Heart right ventricle (tissue), 16 donors: ENCODE measurements at regions not wholly inside any gene's neighbourhood (a gene's known extent, or its start where the extent isn't known, plus 50 kb on each side); places are given as distances from the start of the nearest gene placed in this dataset.

Experiments used
- ATAC-seq, 8 donors: fragments of 200-7000 bp; cut with Tn5 transposase; one replicate each; pipeline ENCODE4 v1.9.1; 2020; ENCODE audit warnings: mild to moderate bottlenecking in 8 of 8, moderate library complexity in 8 of 8, moderate number of reproducible peaks in 1 of 8
- DNase-seq, 2 donors: peaks; one replicate each; pipeline ENCODE4 v3.0.0-alpha.2; 2020
- H3K27ac ChIP-seq, 10 donors: fragments of 200-600 bp; sonication (generic) in 2 of 10; one replicate each; pipeline versions ENCODE4 v1.5.0 to v1.8.0; 2020 to 2022; ENCODE audit warnings: mild to moderate bottlenecking in 3 of 10
- H3K27me3 ChIP-seq, 7 donors: fragments of 200-600 bp; one replicate each; pipeline ENCODE4 v1.8.0; 2021 to 2022; ENCODE audit warnings: mild to moderate bottlenecking in 2 of 7
- H3K36me3 ChIP-seq, 9 donors: fragments of 200-600 bp; sonication (generic) in 1 of 9; one replicate each; pipeline versions ENCODE4 v1.5.0 to v1.8.0; 2020 to 2022; ENCODE audit warnings: mild to moderate bottlenecking in 2 of 9
- H3K4me1 ChIP-seq, 9 donors: fragments of 200-600 bp; sonication (generic) in 1 of 9; one replicate each; pipeline versions ENCODE4 v1.5.0 to v1.8.0; 2020 to 2022; ENCODE audit warnings: mild to moderate bottlenecking in 4 of 9
- H3K4me3 ChIP-seq, 10 donors: fragments of 200-600 bp; sonication (generic) in 2 of 10; one replicate each; pipeline versions ENCODE4 v1.5.0 to v1.8.0; 2020 to 2022; ENCODE audit warnings: mild to moderate bottlenecking in 7 of 10, moderate library complexity in 2 of 10
- H3K9me3 ChIP-seq, 11 donors: fragments of 200-600 bp in 10 of 11; sonication (generic) in 2 of 11; one replicate each; pipeline versions ENCODE4 v1.5.0 to v1.8.0; 2013 to 2022; ENCODE audit warnings: mild to moderate bottlenecking in 2 of 11, control low read depth in 1 of 11, moderate library complexity in 1 of 11
- WGBS, 2 donors: extraction: QIAGEN DNeasy Blood & Tissue Kit; methylation state at CpG; one replicate each; pipeline ENCODE4 v1.1.7; 2013; ENCODE audit warnings: inconsistent platforms in 1 of 2; 5-methylcytosine and 5-hydroxymethylcytosine counted together
- intact Hi-C, 10 donors: fragments of 100-400 bp; cut with DNase I; formaldehyde crosslinking; loops; one replicate each; pipeline versions ENCODE4 v1.11.1 to v1.14.2; 2022
- TF ChIP-seq, protein P1 (sequence below), 9 donors: fragments of 200-600 bp; sonication (generic) in 2 of 9; IDR thresholded peaks; one replicate each; pipeline versions ENCODE4 v1.5.0 to v1.8.0; 2021 to 2022; ENCODE audit warnings: antibody characterized with exemption in 9 of 9, mild to moderate bottlenecking in 5 of 9, moderate library complexity in 1 of 9
- donor health status: Arrhythmogenic right ventricular cardiomyopathy.
- donor health status: ischemic (EF 13 %, LVEDD 7.1; RV severe dilation, severe dysfunction).
- donor health status: healthy with polysubstance abuse.
- donor health status: DM: no; HTN: yes; CAD: no.
- donor health status: DM: no; HTN: no; CAD: no.
- donor health status: ischemic (EF 25% LVEDD 6.9; RV normal size, moderate dysfunction).
- donor health status: ischemic (EF 25% LVEDD 5.7; RV mildly dilated, moderate dysfunction).
- donor health status: healthy.
- donor health status: DM: yes; HTN: yes; CAD: no.
- donor health status: Ischemic cardiomyopathy.
- donor health status: ischemic (EF 35%, LVEDD 5.7; RV mildly dilated, moderate dysfunction).
- donor health status: nonischemic (EF 11% LVEDD 7.7; RV severe dilation, severe dysfunction).
- donor health status: DM: yes; HTN: yes; CAD: no.
- donor health status: PGD.
- donor health status: ischemic (EF 29% LVEDD 5.4; RV normal size, mild dysfunction).
- donor health status: nonischemic (EF 23%, LVEDD 6.1; RV moderate dilation, normal function).

DNA sequence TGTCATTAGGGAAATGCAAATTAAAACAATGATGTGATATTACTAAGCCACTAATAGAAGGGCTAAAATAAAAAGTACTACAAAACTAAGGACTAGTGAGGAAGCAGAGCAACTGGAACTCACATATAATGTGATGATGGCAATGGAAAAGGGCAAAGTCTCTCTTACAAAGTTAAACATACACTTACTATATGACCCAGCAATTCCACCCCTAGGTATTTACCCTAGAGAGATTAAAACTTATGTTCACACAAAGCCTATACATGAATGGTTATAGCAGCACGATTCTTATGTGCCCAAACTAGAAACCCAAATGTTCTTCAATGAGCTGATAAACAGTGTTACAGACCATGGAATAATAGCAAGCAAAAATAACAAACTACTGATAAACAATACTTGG, 643.7 kb downstream of the TLE1 start:
- no peak overlapping the region for H3K27ac ChIP-seq
- no peaks in the 10 kb centered on the region for H3K9me3 ChIP-seq
- TF ChIP-seq, protein P1, sequence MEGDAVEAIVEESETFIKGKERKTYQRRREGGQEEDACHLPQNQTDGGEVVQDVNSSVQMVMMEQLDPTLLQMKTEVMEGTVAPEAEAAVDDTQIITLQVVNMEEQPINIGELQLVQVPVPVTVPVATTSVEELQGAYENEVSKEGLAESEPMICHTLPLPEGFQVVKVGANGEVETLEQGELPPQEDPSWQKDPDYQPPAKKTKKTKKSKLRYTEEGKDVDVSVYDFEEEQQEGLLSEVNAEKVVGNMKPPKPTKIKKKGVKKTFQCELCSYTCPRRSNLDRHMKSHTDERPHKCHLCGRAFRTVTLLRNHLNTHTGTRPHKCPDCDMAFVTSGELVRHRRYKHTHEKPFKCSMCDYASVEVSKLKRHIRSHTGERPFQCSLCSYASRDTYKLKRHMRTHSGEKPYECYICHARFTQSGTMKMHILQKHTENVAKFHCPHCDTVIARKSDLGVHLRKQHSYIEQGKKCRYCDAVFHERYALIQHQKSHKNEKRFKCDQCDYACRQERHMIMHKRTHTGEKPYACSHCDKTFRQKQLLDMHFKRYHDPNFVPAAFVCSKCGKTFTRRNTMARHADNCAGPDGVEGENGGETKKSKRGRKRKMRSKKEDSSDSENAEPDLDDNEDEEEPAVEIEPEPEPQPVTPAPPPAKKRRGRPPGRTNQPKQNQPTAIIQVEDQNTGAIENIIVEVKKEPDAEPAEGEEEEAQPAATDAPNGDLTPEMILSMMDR (IDR thresholded peaks at IDR 0.05): no peak
- 75 to 84% methylated on average over 1 of the region's 1 CpG for WGBS, 2 donors
- DNase-seq (no peak), ATAC-seq (no peak)
- intact Hi-C loops: no loop called here
- H3K4me1 ChIP-seq: no peaks in the 10 kb centered on the region
- no peaks in the 10 kb centered on the region for H3K36me3 ChIP-seq
- H3K4me3 ChIP-seq: no peak overlapping the region
- H3K27me3 ChIP-seq: no peaks in the 10 kb centered on the region

DNA sequence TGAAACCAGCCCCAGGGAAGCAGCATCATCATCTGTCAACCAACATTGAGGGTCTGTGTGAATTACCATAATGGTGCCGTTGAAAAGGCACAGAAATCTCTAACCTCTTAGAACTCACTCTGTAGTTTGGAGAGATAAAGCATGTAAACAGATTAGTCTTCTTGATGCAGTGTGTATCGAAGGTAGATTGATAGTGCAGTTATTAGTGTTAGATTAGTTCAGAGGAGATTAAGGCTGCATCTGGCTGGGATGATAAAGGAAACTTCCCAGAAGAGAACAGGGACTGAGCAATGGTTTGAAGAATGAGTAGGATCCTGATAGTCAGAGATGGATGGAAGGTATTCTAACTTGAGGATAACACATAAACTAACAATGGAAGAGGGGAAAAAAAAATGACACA, 651.5 kb downstream of the TLE1 start:
- ATAC-seq (no peak), DNase-seq (no peak)
- intact Hi-C loops: no loop called here
- Histone ChIP-seq H3K36me3 (no peaks in the 10 kb centered on the region), H3K9me3 (no peaks in the 10 kb centered on the region), H3K4me3 (no peak overlapping the region), H3K27ac (no peak overlapping the region), H3K27me3 (no peaks in the 10 kb centered on the region), H3K4me1 (peaks cover 0 to 1% (median 0%) of the 10 kb centered on the region in 9 donors)
- 37% methylated on average over 2 of the region's 2 CpGs for WGBS, 2 donors
- TF ChIP-seq, protein P1 (IDR thresholded peaks at IDR 0.05): no peak

DNA sequence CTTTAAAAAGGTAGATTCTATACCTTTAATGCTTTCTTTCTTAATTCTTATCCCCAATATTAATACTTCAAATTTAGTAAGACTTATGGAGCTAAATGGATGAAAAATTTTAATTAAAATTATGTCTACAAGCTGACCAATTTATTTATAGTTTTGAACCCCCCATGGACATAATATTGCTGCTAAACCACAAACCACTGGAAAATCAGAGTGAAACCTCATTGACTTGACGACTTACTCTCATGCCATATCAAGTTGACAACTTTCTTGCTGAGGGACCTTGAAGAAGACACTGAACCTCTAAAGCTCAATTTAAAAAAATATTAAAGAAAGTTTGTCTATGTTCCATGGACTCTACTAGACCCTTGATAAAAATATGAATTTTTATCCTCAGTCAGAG, 653.7 kb downstream of the TLE1 start:
- TF ChIP-seq, protein P1 (IDR thresholded peaks at IDR 0.05): no peak
- no peak overlapping the region for H3K27ac ChIP-seq
- H3K4me3 ChIP-seq: no peak overlapping the region
- intact Hi-C loops: no loop called here
- ATAC-seq (no peak), DNase-seq (no peak)
- H3K36me3 ChIP-seq: no peaks in the 10 kb centered on the region
- peaks cover 0 to 14% (median 0%) of the 10 kb centered on the region in 9 donors for H3K4me1 ChIP-seq
- H3K9me3 ChIP-seq: no peaks in the 10 kb centered on the region
- 90 to 95% methylated on average over 1 of the region's 1 CpG for WGBS, 2 donors
- no peaks in the 10 kb centered on the region for H3K27me3 ChIP-seq

DNA sequence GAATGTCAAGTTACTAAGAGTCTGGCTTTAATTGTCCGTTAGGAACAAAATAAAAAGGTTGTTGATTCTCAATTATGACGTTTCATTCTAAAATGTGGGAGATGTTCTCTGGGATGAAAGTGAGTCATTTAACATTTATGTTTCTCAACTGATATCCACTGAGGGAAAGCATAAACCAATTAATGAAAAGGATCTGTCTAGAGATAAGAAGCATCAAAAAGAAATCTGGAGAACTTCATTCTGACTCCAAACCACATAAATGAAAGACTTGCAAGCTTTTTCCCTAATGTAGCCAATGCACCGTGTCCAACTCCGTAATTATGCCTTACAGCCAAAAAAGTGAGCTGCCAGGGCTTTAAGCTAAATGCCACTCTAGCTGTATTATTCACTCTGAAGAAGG, 654.2 kb downstream of the TLE1 start:
- ATAC-seq (no peak), DNase-seq (no peak)
- 67 to 81% methylated on average over 4 of the region's 4 CpGs for WGBS, 2 donors
- intact Hi-C loops: no loop called here
- Histone ChIP-seq H3K27me3 (no peaks in the 10 kb centered on the region), H3K27ac (no peak overlapping the region), H3K36me3 (no peaks in the 10 kb centered on the region), H3K4me3 (no peak overlapping the region), H3K4me1 (peaks cover 0 to 14% (median 0%) of the 10 kb centered on the region in 9 donors), H3K9me3 (no peaks in the 10 kb centered on the region)
- TF ChIP-seq, protein P1 (IDR thresholded peaks at IDR 0.05): no peak

DNA sequence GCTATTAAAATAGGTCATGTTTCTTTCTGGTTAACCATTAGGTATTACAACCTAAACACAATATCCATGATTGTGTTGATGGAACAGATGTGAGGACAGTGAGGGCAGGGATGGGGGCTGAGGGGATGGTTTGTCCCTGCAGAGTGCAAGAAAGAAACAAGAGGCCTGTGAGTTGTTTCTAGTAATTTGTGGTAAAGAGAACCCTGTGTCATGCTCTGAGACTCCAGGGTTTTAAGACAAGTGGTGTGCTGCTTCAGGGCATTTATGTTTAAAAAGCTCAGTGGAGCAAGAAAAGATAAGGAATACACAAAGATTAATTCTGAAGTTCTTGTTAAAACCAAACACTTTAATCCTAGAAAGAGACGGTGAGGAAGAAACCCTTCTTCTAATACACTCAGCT, 656.5 kb downstream of the TLE1 start:
- Histone ChIP-seq H3K4me3 (no peak overlapping the region), H3K27ac (no peak overlapping the region), H3K9me3 (no peaks in the 10 kb centered on the region), H3K4me1 (peaks cover 0 to 14% (median 0%) of the 10 kb centered on the region in 9 donors), H3K27me3 (no peaks in the 10 kb centered on the region), H3K36me3 (no peaks in the 10 kb centered on the region)
- TF ChIP-seq, protein P1 (IDR thresholded peaks at IDR 0.05): no peak
- ATAC-seq (no peak), DNase-seq (no peak)
- WGBS, 2 donors: 65 to 66% methylated on average over 1 of the region's 1 CpG
- intact Hi-C loops: no loop called here
